ENCODE measurements at regions not wholly inside any gene's neighbourhood (a gene's known extent, or its start where the extent isn't known, plus 50 kb on each side); places are given as distances from the start of the nearest gene placed in this dataset.

GRCh38 chr5:175329976-175330375, 114.0 kb downstream of the DRD1 start:
- TF ChIP-seq, protein P1, sequence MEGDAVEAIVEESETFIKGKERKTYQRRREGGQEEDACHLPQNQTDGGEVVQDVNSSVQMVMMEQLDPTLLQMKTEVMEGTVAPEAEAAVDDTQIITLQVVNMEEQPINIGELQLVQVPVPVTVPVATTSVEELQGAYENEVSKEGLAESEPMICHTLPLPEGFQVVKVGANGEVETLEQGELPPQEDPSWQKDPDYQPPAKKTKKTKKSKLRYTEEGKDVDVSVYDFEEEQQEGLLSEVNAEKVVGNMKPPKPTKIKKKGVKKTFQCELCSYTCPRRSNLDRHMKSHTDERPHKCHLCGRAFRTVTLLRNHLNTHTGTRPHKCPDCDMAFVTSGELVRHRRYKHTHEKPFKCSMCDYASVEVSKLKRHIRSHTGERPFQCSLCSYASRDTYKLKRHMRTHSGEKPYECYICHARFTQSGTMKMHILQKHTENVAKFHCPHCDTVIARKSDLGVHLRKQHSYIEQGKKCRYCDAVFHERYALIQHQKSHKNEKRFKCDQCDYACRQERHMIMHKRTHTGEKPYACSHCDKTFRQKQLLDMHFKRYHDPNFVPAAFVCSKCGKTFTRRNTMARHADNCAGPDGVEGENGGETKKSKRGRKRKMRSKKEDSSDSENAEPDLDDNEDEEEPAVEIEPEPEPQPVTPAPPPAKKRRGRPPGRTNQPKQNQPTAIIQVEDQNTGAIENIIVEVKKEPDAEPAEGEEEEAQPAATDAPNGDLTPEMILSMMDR (IDR thresholded peaks at IDR 0.05 in 8 of 11, conservative IDR thresholded peaks at IDR 0.05 in 3 of 11) = no peak
- no peak for TF ChIP-seq POLR2A (IDR thresholded peaks at IDR 0.05)
- TF ChIP-seq POLR2AphosphoS5 (IDR thresholded peaks at IDR 0.05) = no peak

Measured in spleen (tissue), 7 donors.